ENCODE measurements at regions not wholly inside any gene's neighbourhood (a gene's known extent, or its start where the extent isn't known, plus 50 kb on each side); places are given as distances from the start of the nearest gene placed in this dataset.

DNA sequence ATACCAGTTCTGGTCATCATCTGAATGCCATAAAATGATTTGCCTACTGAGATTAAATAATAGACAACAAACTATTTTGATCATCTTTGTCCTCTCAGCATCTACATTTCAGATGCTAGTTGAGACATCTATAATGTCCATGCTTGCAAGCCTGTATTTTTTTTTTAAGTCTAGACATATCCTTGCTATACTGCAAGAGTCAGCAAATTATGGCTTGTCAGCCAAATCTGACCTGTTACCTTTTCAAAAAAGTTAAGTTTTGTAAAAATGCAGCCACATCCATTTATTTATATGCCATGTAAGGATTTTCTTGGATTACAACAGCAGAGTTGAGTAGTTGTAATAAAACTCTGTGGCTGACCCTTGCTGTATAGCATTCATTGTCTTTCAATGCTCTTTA, 1355.7 kb upstream of the FAM98A start:
- H3K14ac ChIP-seq (ENCODE audit: insufficient read length), result no peak overlapping the region
- no peak overlapping the region for H2BK15ac ChIP-seq (ENCODE audit: low read length)
- H3K27ac ChIP-seq (ENCODE audit: low read depth, low read length), result no peak overlapping the region
- H3K79me1 ChIP-seq (ENCODE audit: low read depth, low read length), result no peaks in the 10 kb centered on the region
- H3K9ac ChIP-seq (replicated peaks in 1 of 4; ENCODE audit: extremely low read depth in 1 of 4, low read depth in 3 of 4, low read length in 3 of 4), result no peak overlapping the region
- DNase-seq (ENCODE audit: low read depth in 1 of 2, low spot score in 2 of 2) (no peak), FAIRE-seq (no peak)
- H3K9me3 ChIP-seq (ENCODE audit: insufficient read depth in 2 of 2, low read depth in 1 of 2, low read length in 1 of 2), result no peaks in the 10 kb centered on the region
- no peak overlapping the region for H2AFZ ChIP-seq (ENCODE audit: low read length)
- H2AK5ac ChIP-seq (ENCODE audit: low read depth, low read length), result no peak overlapping the region
- no peak overlapping the region for H2BK120ac ChIP-seq (replicated peaks; ENCODE audit: low read depth, low read length)
- H4K8ac ChIP-seq (ENCODE audit: extremely low read depth, insufficient read depth, low read length), result no peak overlapping the region
- ChIA-PET POLR2A (ENCODE audit: partially characterized antibody) (no interaction called here), CTCF (ENCODE audit: partially characterized antibody) (no interaction called here)
- H3K23ac ChIP-seq (ENCODE audit: insufficient read length), result no peak overlapping the region
- H4K5ac ChIP-seq (ENCODE audit: insufficient read length, low read depth, low read length), result no peak overlapping the region
- no peak overlapping the region for H4K91ac ChIP-seq (replicated peaks; ENCODE audit: insufficient read length, low read length)
- no peak overlapping the region for H2BK20ac ChIP-seq (ENCODE audit: low read length)
- H4K20me1 ChIP-seq (replicated peaks in 1 of 2; ENCODE audit: control insufficient read depth in 1 of 2, insufficient read depth in 2 of 2, low read length in 2 of 2), result no peaks in the 10 kb centered on the region
- H2BK12ac ChIP-seq (ENCODE audit: low read depth, low read length), result no peak overlapping the region
- no peaks in the 10 kb centered on the region for H3K36me3 ChIP-seq (ENCODE audit: control insufficient read depth in 2 of 4, insufficient read depth in 4 of 4, low read length in 3 of 4)
- H3K27me3 ChIP-seq (replicated peaks in 1 of 4; ENCODE audit: control insufficient read depth in 3 of 4, extremely low read depth in 1 of 4, insufficient read depth in 3 of 4, low read length in 3 of 4), result no peaks in the 10 kb centered on the region
- no peaks in the 10 kb centered on the region for H3K79me2 ChIP-seq (ENCODE audit: control insufficient read depth in 1 of 2, insufficient read depth in 2 of 2, low read length in 2 of 2)
- H3K56ac ChIP-seq (replicated peaks; ENCODE audit: insufficient read length, low read depth, low read length), result no peak overlapping the region
- H3K4me1 ChIP-seq (replicated peaks in 1 of 4; ENCODE audit: control insufficient read depth in 3 of 4, insufficient read depth in 4 of 4, low read length in 3 of 4), result no peaks in the 10 kb centered on the region
- no peak overlapping the region for H2BK5ac ChIP-seq (ENCODE audit: low read depth, low read length)
- H3K4ac ChIP-seq (replicated peaks; ENCODE audit: insufficient read length, low read depth, low read length), result no peak overlapping the region
- no peak overlapping the region for H3K18ac ChIP-seq (ENCODE audit: extremely low read depth, low read length)
- H3K4me2 ChIP-seq (ENCODE audit: insufficient read depth in 1 of 2, low read depth in 2 of 2, low read length in 2 of 2), result no peak overlapping the region
- H3K23me2 ChIP-seq (ENCODE audit: low read depth, low read length), result no peaks in the 10 kb centered on the region
- no peak overlapping the region for H3K4me3 ChIP-seq (ENCODE audit: extremely low read depth in 1 of 4, insufficient read depth in 2 of 4, low read depth in 3 of 4, low read length in 4 of 4)
- TF ChIP-seq TEAD4 (IDR thresholded peaks at IDR 0.05; ENCODE audit: low read depth, low read length), result no peak
- TF ChIP-seq SP4 (IDR thresholded peaks at IDR 0.05; ENCODE audit: low read length), result no peak
- no peak for TF ChIP-seq RAD21 (IDR thresholded peaks at IDR 0.05 in 1 of 2, conservative IDR thresholded peaks at IDR 0.05 in 1 of 2; ENCODE audit: low read depth in 2 of 2, low read length in 2 of 2)
- no peak for TF ChIP-seq NRF1 (IDR thresholded peaks at IDR 0.05; ENCODE audit: low read depth, low read length)
- no peak for TF ChIP-seq ASH2L (IDR thresholded peaks at IDR 0.05; ENCODE audit: low read length)
- no peak for TF ChIP-seq SP2 (IDR thresholded peaks at IDR 0.05; ENCODE audit: low read length)

Data from H1 (cell line).